ENCODE measurements at regions not wholly inside any gene's neighbourhood (a gene's known extent, or its start where the extent isn't known, plus 50 kb on each side); places are given as distances from the start of the nearest gene placed in this dataset.

DNA sequence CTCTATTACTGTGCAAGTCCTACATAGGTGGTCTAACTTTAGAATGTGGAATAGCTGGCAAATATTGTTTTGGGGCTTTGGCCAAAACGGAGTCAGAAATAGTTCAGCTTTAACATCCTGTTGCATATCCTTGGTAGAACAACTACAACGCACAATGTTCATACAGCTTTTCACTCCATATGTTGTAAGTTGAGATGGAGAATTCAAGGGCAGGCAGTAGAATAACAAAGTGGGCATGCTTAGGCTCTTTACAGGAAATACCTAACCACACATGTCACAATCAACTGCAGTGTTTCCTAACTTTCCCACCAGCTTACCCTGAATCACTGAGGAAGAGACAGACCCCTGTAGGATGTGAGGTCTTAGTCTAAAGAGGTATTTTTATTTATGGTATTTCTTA lies 122.3 kb downstream of the PPP1R3A start:
- Histone ChIP-seq H3K9me3 (no peaks in the 10 kb centered on the region), H3K4me1 (no peaks in the 10 kb centered on the region), H3K4me3 (no peak overlapping the region), H3K27me3 (no peaks in the 10 kb centered on the region), H3K27ac (no peak overlapping the region), H3K36me3 (no peaks in the 10 kb centered on the region)
- intact Hi-C loops (cut with DNase I; ENCODE audit: low total_unique reads), result no loop called here
- DNase-seq (ENCODE audit: low spot score in 2 of 2), result no peak
- no peak for TF ChIP-seq POLR2AphosphoS5 (IDR thresholded peaks at IDR 0.05)
- no peak for TF ChIP-seq POLR2A (IDR thresholded peaks at IDR 0.05)
- TF ChIP-seq, protein P1, sequence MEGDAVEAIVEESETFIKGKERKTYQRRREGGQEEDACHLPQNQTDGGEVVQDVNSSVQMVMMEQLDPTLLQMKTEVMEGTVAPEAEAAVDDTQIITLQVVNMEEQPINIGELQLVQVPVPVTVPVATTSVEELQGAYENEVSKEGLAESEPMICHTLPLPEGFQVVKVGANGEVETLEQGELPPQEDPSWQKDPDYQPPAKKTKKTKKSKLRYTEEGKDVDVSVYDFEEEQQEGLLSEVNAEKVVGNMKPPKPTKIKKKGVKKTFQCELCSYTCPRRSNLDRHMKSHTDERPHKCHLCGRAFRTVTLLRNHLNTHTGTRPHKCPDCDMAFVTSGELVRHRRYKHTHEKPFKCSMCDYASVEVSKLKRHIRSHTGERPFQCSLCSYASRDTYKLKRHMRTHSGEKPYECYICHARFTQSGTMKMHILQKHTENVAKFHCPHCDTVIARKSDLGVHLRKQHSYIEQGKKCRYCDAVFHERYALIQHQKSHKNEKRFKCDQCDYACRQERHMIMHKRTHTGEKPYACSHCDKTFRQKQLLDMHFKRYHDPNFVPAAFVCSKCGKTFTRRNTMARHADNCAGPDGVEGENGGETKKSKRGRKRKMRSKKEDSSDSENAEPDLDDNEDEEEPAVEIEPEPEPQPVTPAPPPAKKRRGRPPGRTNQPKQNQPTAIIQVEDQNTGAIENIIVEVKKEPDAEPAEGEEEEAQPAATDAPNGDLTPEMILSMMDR (IDR thresholded peaks at IDR 0.05), result no peak

GRCh38 chr7:113794573-113794972 lies 124.2 kb downstream of the PPP1R3A start:
- Histone ChIP-seq H3K9me3 (no peaks in the 10 kb centered on the region), H3K4me3 (no peak overlapping the region), H3K27me3 (no peaks in the 10 kb centered on the region), H3K36me3 (no peaks in the 10 kb centered on the region), H3K4me1 (no peaks in the 10 kb centered on the region), H3K27ac (no peak overlapping the region)
- TF ChIP-seq, protein P1 (IDR thresholded peaks at IDR 0.05), result no peak
- TF ChIP-seq POLR2A (IDR thresholded peaks at IDR 0.05), result no peak
- TF ChIP-seq POLR2AphosphoS5 (IDR thresholded peaks at IDR 0.05), result no peak
- no peak for DNase-seq (ENCODE audit: low spot score in 2 of 2)
- intact Hi-C loops (cut with DNase I; ENCODE audit: low total_unique reads), result no loop called here

- TF ChIP-seq POLR2AphosphoS5 (IDR thresholded peaks at IDR 0.05) (no peak), POLR2A (IDR thresholded peaks at IDR 0.05) (no peak)
- TF ChIP-seq, protein P1 (IDR thresholded peaks at IDR 0.05), result no peak
- DNase-seq (ENCODE audit: low spot score in 2 of 2), result no peak
- no peaks in the 10 kb centered on the region for H3K9me3 ChIP-seq
- no peak overlapping the region for H3K4me3 ChIP-seq
- intact Hi-C loops (cut with DNase I; ENCODE audit: low total_unique reads), result no loop called here
- no peaks in the 10 kb centered on the region for H3K27me3 ChIP-seq
- H3K36me3 ChIP-seq, result no peaks in the 10 kb centered on the region
- H3K4me1 ChIP-seq, result no peaks in the 10 kb centered on the region
- H3K27ac ChIP-seq, result no peak overlapping the region
Observed at GRCh38 chr7:113793171-113793570, 125.6 kb downstream of the PPP1R3A start.

DNA sequence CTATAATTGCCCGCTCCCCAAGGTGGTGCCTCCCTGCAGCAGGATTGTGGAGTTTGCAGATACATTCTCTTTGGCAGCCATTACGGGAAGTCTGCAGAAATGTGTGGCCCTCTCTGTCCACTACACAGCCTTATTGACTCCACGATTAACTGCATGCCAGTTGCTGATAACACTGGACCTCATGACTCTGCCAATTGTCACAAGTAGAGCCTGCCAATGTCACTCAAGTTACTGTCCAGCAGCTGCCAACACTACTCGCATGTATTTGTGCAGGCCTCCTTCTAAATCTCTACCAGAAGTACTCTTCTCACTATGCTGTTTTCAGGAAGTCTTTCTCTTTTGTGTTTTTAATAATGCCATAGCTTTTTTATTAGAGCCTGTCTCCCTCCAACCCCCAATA lies 128.8 kb downstream of the PPP1R3A start:
- Histone ChIP-seq H3K27me3 (no peaks in the 10 kb centered on the region), H3K4me3 (no peak overlapping the region), H3K4me1 (no peaks in the 10 kb centered on the region), H3K36me3 (no peaks in the 10 kb centered on the region), H3K9me3 (no peaks in the 10 kb centered on the region), H3K27ac (no peak overlapping the region)
- no peak for DNase-seq (ENCODE audit: low spot score in 2 of 2)
- intact Hi-C loops (cut with DNase I; ENCODE audit: low total_unique reads), result no loop called here
- TF ChIP-seq, protein P1 (IDR thresholded peaks at IDR 0.05), result no peak
- TF ChIP-seq POLR2A (IDR thresholded peaks at IDR 0.05) (no peak), POLR2AphosphoS5 (IDR thresholded peaks at IDR 0.05) (no peak)

- TF ChIP-seq POLR2A (IDR thresholded peaks at IDR 0.05), result no peak
- no peak for TF ChIP-seq POLR2AphosphoS5 (IDR thresholded peaks at IDR 0.05)
- TF ChIP-seq, protein P1 (IDR thresholded peaks at IDR 0.05), result no peak
- intact Hi-C loops (cut with DNase I; ENCODE audit: low total_unique reads), result no loop called here
- H3K4me3 ChIP-seq, result no peak overlapping the region
- H3K36me3 ChIP-seq, result no peaks in the 10 kb centered on the region
- H3K27me3 ChIP-seq, result no peaks in the 10 kb centered on the region
- no peak overlapping the region for H3K27ac ChIP-seq
- no peaks in the 10 kb centered on the region for H3K4me1 ChIP-seq
- H3K9me3 ChIP-seq, result no peaks in the 10 kb centered on the region
- DNase-seq (ENCODE audit: low spot score in 2 of 2), result no peak
Observed at GRCh38 chr7:113787106-113787505, 131.7 kb downstream of the PPP1R3A start.

Data from breast epithelium (tissue), 4 donors.